HEK293 (cell line): ENCODE measurements at regions not wholly inside any gene's neighbourhood (a gene's known extent, or its start where the extent isn't known, plus 50 kb on each side); places are given as distances from the start of the nearest gene placed in this dataset.

ENCODE experiments used
- CTCF ChIP-seq: fragments of 450-650 bp; formaldehyde crosslinking; IDR thresholded peaks from 2 replicates; pipeline ENCODE4 v1.5.1; 2016; ENCODE audit warnings: missing biosample characterization, missing genetic modification characterization
- KLF16 ChIP-seq: fragments of 450-650 bp; formaldehyde crosslinking; IDR thresholded peaks from 2 replicates; pipeline ENCODE4 v1.5.1; 2017; ENCODE audit warnings: missing biosample characterization, missing genetic modification characterization
- RBAK ChIP-seq: fragments of 450-650 bp; formaldehyde crosslinking; IDR thresholded peaks from 2 replicates; pipeline ENCODE4 v1.5.1; 2016; ENCODE audit warnings: missing biosample characterization, missing genetic modification characterization
- ZBTB21 ChIP-seq: fragments of 450-650 bp; formaldehyde crosslinking; IDR thresholded peaks from 2 replicates; pipeline ENCODE4 v1.5.1; 2017; ENCODE audit warnings: missing biosample characterization, missing genetic modification characterization
- ZNF184 ChIP-seq: fragments of 450-650 bp; IDR thresholded peaks from 2 replicates; pipeline ENCODE4 v1.5.1; 2018; ENCODE audit warnings: missing biosample characterization, mild to moderate bottlenecking, missing genetic modification characterization
- TF ChIP-seq, protein P1 (sequence below): fragments of 450-650 bp; formaldehyde crosslinking; IDR thresholded peaks from 2 replicates; pipeline ENCODE4 v1.5.1; 2016; ENCODE audit warnings: missing biosample characterization, missing genetic modification characterization

GRCh38 chr2:106609780-106610179 is 122.6 kb downstream of the CD8B2 start:
- TF ChIP-seq, protein P1, sequence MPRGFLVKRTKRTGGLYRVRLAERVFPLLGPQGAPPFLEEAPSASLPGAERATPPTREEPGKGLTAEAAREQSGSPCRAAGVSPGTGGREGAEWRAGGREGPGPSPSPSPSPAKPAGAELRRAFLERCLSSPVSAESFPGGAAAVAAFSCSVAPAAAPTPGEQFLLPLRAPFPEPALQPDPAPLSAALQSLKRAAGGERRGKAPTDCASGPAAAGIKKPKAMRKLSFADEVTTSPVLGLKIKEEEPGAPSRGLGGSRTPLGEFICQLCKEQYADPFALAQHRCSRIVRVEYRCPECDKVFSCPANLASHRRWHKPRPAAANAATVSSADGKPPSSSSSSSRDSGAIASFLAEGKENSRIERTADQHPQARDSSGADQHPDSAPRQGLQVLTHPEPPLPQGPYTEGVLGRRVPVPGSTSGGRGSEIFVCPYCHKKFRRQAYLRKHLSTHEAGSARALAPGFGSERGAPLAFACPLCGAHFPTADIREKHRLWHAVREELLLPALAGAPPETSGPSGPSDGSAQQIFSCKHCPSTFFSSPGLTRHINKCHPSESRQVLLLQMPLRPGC (tag by site-specific recombination): no peak
- TF ChIP-seq CTCF (no peak), ZBTB21 (tag by site-specific recombination) (no peak), RBAK (tag by site-specific recombination) (no peak), ZNF184 (tag by site-specific recombination) (no peak), KLF16 (no peak)
